Cardiac fibroblast (primary cell): ENCODE measurements at regions not wholly inside any gene's neighbourhood (a gene's known extent, or its start where the extent isn't known, plus 50 kb on each side); places are given as distances from the start of the nearest gene placed in this dataset.

ENCODE experiments used
- DNase-seq, 2 donors: peaks; one replicate each; pipeline versions ENCODE4 v3.0.0 to v3.0.0-alpha.2; 2010; ENCODE audit warnings: low read depth in 2 of 2
- H3K4me3 ChIP-seq, 2 donors: replicated peaks in 1 of 2; 1 replicate in 1 of 2; 2 replicates in 1 of 2; pipeline ENCODE4 v1.5.1; 2011; ENCODE audit warnings: low read depth in 2 of 2, low read length in 2 of 2, mild to moderate bottlenecking in 2 of 2, moderate library complexity in 1 of 2
- TF ChIP-seq, protein P1 (sequence below): IDR thresholded peaks from one replicate; pipeline ENCODE4 v1.5.1; 2011; ENCODE audit warnings: low read depth, mild to moderate bottlenecking, low read length, inconsistent platforms

DNA sequence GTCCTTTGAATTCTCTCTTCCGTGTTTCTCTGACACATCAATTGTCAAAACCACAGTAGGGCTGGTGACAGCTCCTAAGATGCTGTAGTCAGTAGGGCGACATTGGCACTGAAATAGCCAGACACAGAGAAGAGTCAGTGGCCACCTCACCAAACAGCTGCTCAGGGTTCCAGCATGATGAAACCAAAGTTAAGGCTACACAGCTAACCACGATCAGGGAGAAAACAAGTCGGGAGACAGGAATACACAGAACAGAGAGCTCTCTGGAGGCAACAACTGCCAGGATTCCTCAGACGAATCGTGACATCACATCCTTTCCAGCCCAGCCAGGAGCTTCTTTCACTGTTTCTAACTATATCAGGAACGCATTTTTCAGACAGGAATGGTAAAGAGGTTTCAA lies 922.2 kb downstream of the SORCS1 start:
- TF ChIP-seq, protein P1, sequence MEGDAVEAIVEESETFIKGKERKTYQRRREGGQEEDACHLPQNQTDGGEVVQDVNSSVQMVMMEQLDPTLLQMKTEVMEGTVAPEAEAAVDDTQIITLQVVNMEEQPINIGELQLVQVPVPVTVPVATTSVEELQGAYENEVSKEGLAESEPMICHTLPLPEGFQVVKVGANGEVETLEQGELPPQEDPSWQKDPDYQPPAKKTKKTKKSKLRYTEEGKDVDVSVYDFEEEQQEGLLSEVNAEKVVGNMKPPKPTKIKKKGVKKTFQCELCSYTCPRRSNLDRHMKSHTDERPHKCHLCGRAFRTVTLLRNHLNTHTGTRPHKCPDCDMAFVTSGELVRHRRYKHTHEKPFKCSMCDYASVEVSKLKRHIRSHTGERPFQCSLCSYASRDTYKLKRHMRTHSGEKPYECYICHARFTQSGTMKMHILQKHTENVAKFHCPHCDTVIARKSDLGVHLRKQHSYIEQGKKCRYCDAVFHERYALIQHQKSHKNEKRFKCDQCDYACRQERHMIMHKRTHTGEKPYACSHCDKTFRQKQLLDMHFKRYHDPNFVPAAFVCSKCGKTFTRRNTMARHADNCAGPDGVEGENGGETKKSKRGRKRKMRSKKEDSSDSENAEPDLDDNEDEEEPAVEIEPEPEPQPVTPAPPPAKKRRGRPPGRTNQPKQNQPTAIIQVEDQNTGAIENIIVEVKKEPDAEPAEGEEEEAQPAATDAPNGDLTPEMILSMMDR: no peak
- DNase-seq: peak; percentile 8 to 40
- no peak overlapping the region for H3K4me3 ChIP-seq

DNA sequence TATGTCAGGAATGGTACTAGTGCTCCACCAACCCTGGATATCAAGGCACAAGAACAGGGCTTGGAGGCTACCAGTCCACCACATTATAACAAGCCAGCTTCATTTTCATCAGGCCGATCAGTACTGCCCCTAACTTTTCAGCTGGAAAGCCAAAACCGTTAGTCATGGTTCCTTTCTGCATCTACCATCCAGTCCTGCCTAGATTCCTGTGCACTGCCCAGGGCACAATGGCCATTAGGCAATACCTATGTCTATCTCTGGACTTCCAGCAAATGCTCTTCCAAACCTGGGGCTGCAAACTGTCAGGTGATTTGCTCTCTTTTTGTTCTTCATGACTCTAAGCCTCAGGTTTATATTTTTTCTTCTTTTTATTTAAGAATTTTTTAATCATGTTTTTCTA lies 937.7 kb downstream of the SORCS1 start:
- H3K4me3 ChIP-seq: no peak overlapping the region
- no peak for DNase-seq
- TF ChIP-seq, protein P1: no peak

DNA sequence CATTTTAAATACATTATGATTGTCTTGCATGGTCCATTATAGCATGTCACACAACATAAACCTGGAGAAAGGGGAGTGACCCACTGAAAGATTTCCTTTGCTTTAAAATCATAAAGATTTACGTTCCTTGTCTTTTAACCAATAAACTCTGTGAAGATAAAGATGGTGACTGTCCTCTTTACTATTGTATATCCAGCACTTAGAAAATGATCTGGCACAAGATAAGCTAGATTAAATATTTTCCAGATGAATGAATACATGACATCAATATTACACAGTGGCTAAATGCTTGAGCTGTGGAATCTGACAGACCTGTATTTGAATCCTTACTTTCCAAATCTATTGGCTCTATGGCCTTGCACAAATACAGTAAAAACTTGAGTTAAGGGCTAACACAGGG lies 938.4 kb downstream of the SORCS1 start:
- TF ChIP-seq, protein P1: no peak
- no peak overlapping the region for H3K4me3 ChIP-seq
- DNase-seq: no peak

DNA sequence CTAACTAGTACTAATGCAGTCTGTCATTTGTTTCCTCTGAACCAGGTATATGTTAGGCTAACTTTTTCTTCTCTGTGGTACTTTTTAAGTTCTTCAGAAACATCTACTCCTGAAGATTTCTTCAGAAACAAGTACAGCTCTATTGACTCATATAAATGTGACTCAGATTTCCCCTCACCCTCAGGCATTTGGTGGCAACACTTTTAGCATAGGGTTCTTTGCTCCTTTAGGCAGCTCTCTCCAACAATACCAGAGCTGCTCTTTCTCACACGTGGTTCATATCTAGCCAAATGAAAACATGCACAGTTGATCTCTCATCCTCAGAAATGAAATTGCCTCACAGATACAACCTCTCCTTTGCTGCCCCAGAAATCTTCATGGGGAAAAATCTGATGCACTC lies 939.8 kb downstream of the SORCS1 start:
- DNase-seq: peak; percentile 22 to 52
- no peak overlapping the region for H3K4me3 ChIP-seq
- TF ChIP-seq, protein P1: no peak

DNA sequence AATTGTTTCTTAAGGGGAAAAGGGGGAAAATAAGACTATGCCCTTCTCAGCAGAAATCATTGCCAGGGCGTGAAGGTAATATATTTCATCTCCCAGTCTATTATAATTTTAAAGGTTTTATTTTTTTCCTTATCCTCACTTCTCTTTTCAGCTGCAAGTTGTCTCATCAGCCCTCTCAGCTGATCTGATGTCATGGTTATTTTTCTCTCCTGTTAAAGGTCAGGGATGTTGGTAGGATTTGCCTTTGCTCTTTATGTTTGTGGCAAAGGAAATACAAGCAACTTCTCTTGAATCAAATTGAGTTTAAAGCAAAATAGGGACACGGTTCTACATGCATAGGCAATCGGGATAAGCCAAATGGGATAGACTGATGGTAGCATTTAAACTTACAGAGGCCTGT lies 946.9 kb downstream of the SORCS1 start:
- TF ChIP-seq, protein P1: no peak
- no peak for DNase-seq
- no peak overlapping the region for H3K4me3 ChIP-seq

DNA sequence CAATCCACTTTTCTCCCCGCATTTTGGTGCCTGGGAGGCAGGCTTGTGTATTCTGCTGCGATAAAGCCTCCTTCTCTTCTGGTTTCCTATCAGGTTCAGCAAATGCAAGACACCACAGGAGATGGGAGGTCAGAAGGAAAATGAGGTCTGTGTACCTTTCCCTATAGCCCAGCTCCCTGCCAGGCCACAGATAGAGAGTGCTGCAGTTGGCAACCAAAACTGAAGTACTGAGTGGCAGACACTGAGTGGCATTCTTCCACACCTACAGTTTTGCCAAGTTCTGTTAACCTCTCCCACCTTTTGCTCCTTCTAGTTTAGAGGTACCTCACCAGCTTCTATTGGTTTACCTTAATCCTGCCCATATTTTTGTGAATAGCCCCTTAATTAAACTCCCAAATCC lies 948.4 kb downstream of the SORCS1 start:
- TF ChIP-seq, protein P1: no peak
- no peak for DNase-seq
- no peak overlapping the region for H3K4me3 ChIP-seq

DNA sequence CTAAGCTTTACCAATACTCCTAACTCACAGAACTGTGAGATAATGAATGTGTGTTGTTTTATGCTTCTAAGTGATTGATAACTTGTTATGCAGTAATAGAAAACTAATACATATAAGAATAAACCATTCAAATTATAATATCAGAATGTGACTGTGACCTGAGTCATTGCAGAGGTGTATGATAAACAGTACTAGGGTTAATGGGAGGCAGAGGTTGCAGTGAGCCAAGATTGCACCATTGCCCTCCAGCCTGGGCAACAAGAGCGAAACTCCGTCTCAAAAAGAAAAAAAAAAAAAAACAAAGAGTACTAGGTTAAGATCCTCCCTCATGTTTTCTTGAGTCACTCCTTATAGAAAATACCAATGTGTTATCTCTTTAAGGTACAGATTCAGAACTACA lies 950.3 kb downstream of the SORCS1 start:
- TF ChIP-seq, protein P1: no peak
- H3K4me3 ChIP-seq: no peak overlapping the region

More for the DNA sequence above, 950.3 kb downstream of the SORCS1 start:
- DNase-seq: no peak
